ENCODE measurements at regions not wholly inside any gene's neighbourhood (a gene's known extent, or its start where the extent isn't known, plus 50 kb on each side); places are given as distances from the start of the nearest gene placed in this dataset.
A peak's percentile ranks its signal among the peaks of the same experiment; 100 is the strongest.

GRCh38 chr2:181814057-181814491, 77.5 kb upstream of the ITPRID2 start:
- DNase-seq, result no peak
- no peak overlapping the region for H3K27ac Mint-ChIP-seq

GRCh38 chr2:181817509-181817908, 74.0 kb upstream of the ITPRID2 start:
- no peaks in the 10 kb centered on the region for H3K27me3 Mint-ChIP-seq (ENCODE audit: low read depth, poor library complexity)
- no peak overlapping the region for H3K27ac Mint-ChIP-seq
- no peak for DNase-seq
- H3K4me1 Mint-ChIP-seq, result peaks cover 35% of the 10 kb centered on the region
- no peak overlapping the region for H3K4me3 Mint-ChIP-seq
- H3K9me3 Mint-ChIP-seq, result no peaks in the 10 kb centered on the region
- H3K36me3 Mint-ChIP-seq (ENCODE audit: low read depth), result no peaks in the 10 kb centered on the region
- no peak for TF ChIP-seq CTCF (IDR thresholded peaks at IDR 0.05)

More at GRCh38 chr2:181814057-181814491, 77.5 kb upstream of the ITPRID2 start:
- no peak overlapping the region for H3K4me3 Mint-ChIP-seq
- TF ChIP-seq CTCF (IDR thresholded peaks at IDR 0.05), result no peak
- H3K9me3 Mint-ChIP-seq, result no peaks in the 10 kb centered on the region
- H3K36me3 Mint-ChIP-seq (ENCODE audit: low read depth), result no peaks in the 10 kb centered on the region
- no peaks in the 10 kb centered on the region for H3K27me3 Mint-ChIP-seq (ENCODE audit: low read depth, poor library complexity)
- peaks cover 43% of the 10 kb centered on the region for H3K4me1 Mint-ChIP-seq

GRCh38 chr2:181818058-181818680, 73.4 kb upstream of the ITPRID2 start:
- Mint-ChIP-seq H3K9me3 (no peaks in the 10 kb centered on the region), H3K27me3 (ENCODE audit: low read depth, poor library complexity) (no peaks in the 10 kb centered on the region), H3K4me1 (peaks cover 30% of the 10 kb centered on the region), H3K27ac (no peak overlapping the region), H3K36me3 (ENCODE audit: low read depth) (no peaks in the 10 kb centered on the region), H3K4me3 (no peak overlapping the region)
- no peak for DNase-seq
- no peak for TF ChIP-seq CTCF (IDR thresholded peaks at IDR 0.05)

GRCh38 chr2:181818840-181819239, 72.7 kb upstream of the ITPRID2 start:
- Mint-ChIP-seq H3K4me1 (peaks cover 23% of the 10 kb centered on the region), H3K27me3 (ENCODE audit: low read depth, poor library complexity) (no peaks in the 10 kb centered on the region), H3K27ac (no peak overlapping the region), H3K36me3 (ENCODE audit: low read depth) (no peaks in the 10 kb centered on the region), H3K4me3 (no peak overlapping the region), H3K9me3 (no peaks in the 10 kb centered on the region)
- no peak for DNase-seq
- TF ChIP-seq CTCF (IDR thresholded peaks at IDR 0.05), result no peak

- H3K9me3 Mint-ChIP-seq, result no peaks in the 10 kb centered on the region
- no peak overlapping the region for H3K4me3 Mint-ChIP-seq
- H3K27ac Mint-ChIP-seq, result no peak overlapping the region
- no peaks in the 10 kb centered on the region for H3K36me3 Mint-ChIP-seq (ENCODE audit: low read depth)
- DNase-seq, result no peak
- peaks cover 32% of the 10 kb centered on the region for H3K4me1 Mint-ChIP-seq
- no peaks in the 10 kb centered on the region for H3K27me3 Mint-ChIP-seq (ENCODE audit: low read depth, poor library complexity)
- no peak for TF ChIP-seq CTCF (IDR thresholded peaks at IDR 0.05)
Observed at GRCh38 chr2:181821049-181821448, 70.5 kb upstream of the ITPRID2 start.

GRCh38 chr2:181822097-181822496, 69.4 kb upstream of the ITPRID2 start:
- Mint-ChIP-seq H3K36me3 (ENCODE audit: low read depth) (no peaks in the 10 kb centered on the region), H3K27me3 (ENCODE audit: low read depth, poor library complexity) (no peaks in the 10 kb centered on the region), H3K4me1 (peaks cover 32% of the 10 kb centered on the region), H3K27ac (peak overlapping the region; percentile 4), H3K4me3 (no peak overlapping the region), H3K9me3 (no peaks in the 10 kb centered on the region)
- no peak for DNase-seq
- TF ChIP-seq CTCF (IDR thresholded peaks at IDR 0.05), result no peak
